OCI-LY7 (cell line): ENCODE measurements at regions not wholly inside any gene's neighbourhood (a gene's known extent, or its start where the extent isn't known, plus 50 kb on each side); places are given as distances from the start of the nearest gene placed in this dataset.
"Not testable (repeated sequence)": the region's sequence is repeated elsewhere in the genome, so short reads cannot be mapped to it uniquely, and the experiment has no call there.

ENCODE experiments used
- EZH2phosphoT487 ChIP-seq: fragments of 200-600 bp; sonication (generic); IDR thresholded peaks from 2 replicates; pipeline ENCODE4 v1.6.1; 2018; ENCODE audit warnings: low read depth, borderline replicate concordance, mild to moderate bottlenecking, mixed run types, antibody characterized with exemption, low read length, moderate library complexity, mixed read lengths
- TF ChIP-seq, protein P1 (sequence below): fragments of 200-600 bp; sonication (generic); conservative IDR thresholded peaks from 2 replicates; pipeline ENCODE4 v1.5.1; 2014; ENCODE audit warnings: mild to moderate bottlenecking, antibody characterized with exemption, low read length, moderate library complexity, mixed read lengths

DNA sequence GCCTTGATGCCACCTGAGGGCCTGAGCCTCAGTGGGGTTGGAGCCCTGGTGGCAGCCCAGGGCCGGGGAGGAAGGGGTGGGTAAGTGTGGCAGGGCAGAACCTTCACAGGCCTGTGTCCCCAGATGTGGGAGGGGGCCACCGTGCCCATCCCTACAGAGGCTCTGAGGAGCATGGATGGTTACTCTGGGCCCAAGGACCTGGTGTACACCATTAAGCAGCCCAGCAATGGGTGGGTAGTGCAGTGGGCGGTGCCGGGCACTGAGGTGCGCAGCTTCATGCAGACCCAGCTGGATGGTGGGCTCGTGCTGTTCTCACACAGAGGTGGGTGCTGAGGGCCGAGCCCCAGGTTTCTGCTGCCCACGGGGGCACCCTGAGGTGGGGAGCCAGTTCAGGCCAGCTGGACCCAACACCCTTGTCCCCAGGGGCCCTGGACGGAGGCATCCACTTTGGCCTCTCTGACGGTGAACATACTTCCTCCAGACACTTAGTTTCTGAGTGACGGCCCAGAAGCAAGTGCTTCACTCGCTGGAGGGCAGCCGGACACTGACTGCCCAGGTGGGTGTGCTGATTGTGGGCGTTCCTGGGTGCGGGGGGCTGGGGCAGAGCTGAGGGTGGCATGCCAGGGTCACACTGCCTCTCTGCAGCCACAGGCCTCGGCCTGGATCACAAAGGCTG, 179.1 kb upstream of the AKAP13 start:
- TF ChIP-seq, protein P1, sequence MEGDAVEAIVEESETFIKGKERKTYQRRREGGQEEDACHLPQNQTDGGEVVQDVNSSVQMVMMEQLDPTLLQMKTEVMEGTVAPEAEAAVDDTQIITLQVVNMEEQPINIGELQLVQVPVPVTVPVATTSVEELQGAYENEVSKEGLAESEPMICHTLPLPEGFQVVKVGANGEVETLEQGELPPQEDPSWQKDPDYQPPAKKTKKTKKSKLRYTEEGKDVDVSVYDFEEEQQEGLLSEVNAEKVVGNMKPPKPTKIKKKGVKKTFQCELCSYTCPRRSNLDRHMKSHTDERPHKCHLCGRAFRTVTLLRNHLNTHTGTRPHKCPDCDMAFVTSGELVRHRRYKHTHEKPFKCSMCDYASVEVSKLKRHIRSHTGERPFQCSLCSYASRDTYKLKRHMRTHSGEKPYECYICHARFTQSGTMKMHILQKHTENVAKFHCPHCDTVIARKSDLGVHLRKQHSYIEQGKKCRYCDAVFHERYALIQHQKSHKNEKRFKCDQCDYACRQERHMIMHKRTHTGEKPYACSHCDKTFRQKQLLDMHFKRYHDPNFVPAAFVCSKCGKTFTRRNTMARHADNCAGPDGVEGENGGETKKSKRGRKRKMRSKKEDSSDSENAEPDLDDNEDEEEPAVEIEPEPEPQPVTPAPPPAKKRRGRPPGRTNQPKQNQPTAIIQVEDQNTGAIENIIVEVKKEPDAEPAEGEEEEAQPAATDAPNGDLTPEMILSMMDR: not testable (repeated sequence)
- not testable (repeated sequence) for TF ChIP-seq EZH2phosphoT487
